Activated CD4-positive, alpha-beta T cell treated with anti-CD3 and anti-CD28 coated beads, Interleukin-2, amount 10 ng/mL, durations not matched to agents 24 days and 14 days (primary cell): ENCODE measurements at regions not wholly inside any gene's neighbourhood (a gene's known extent, or its start where the extent isn't known, plus 50 kb on each side); places are given as distances from the start of the nearest gene placed in this dataset.
A peak's percentile ranks its signal among the peaks of the same experiment; 100 is the strongest.
"Not testable (repeated sequence)": the region's sequence is repeated elsewhere in the genome, so short reads cannot be mapped to it uniquely, and the experiment has no call there.

Source experiments
- DNase-seq: peaks from one replicate; pipeline ENCODE4 v3.0.0; 2022
- H3K27ac Mint-ChIP-seq: one replicate; pipeline ENCODE4 v1.8.0; 2022; ENCODE audit warnings: mild to moderate bottlenecking, mixed read lengths
- H3K27me3 Mint-ChIP-seq: one replicate; pipeline ENCODE4 v1.8.0; 2022; ENCODE audit warnings: mixed read lengths
- H3K36me3 Mint-ChIP-seq: one replicate; pipeline ENCODE4 v1.8.0; 2022; ENCODE audit warnings: low read depth, mild to moderate bottlenecking, mixed read lengths
- H3K4me1 Mint-ChIP-seq: one replicate; pipeline ENCODE4 v1.8.0; 2021; ENCODE audit warnings: mixed read lengths
- H3K4me3 Mint-ChIP-seq: one replicate; pipeline ENCODE4 v1.8.0; 2022; ENCODE audit warnings: mild to moderate bottlenecking, moderate library complexity, mixed read lengths
- H3K9me3 Mint-ChIP-seq: one replicate; pipeline ENCODE4 v1.8.0; 2021; ENCODE audit warnings: mixed read lengths
- intact Hi-C: fragments of 100-400 bp; cut with micrococcal nuclease; formaldehyde crosslinking; loops from one replicate; pipeline ENCODE4 v1.15.1; 2023

DNA sequence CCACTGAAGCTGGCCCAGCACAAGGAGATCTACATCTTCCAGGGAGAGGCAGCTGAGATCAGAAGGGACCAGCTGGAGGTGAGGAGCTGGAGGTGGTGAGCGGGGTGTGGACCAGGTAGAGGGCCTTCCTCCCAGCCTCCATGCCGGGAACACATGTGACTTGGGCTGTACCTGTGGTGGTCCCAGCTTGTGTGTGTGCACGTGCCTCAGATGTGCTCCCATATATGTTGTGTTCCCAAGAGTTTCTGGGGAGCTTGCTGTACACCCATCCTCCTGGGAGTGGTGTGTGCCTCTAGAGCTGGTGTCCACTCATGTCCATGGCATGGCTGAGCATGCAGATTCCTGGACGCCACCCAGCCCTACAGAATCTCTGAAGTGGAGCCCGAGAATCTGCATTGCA, 183.7 kb upstream of the AKAP13 start:
- H3K27ac Mint-ChIP-seq, H3K36me3 Mint-ChIP-seq: not testable (repeated sequence)

DNA sequence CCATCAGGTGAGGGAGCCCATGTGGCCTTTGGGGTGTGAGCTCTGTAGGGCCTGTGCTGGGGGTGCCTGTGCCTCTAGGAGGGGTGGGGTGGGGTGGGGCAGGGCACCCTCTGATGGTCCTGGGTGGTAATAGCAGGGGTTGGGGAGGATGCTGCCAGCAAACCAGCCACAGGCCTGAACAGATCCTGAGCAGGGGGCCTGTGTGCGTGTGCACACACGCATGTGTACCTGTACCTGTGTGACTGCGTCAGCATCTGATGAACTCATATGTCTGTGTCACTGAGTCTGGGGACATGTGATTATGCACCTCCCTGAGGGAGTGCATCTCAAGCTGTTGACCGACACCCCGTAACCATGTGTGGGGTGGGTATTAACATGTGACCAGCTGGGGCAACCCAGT, 182.8 kb upstream of the AKAP13 start:
- H3K27ac Mint-ChIP-seq, H3K4me1 Mint-ChIP-seq, H3K4me3 Mint-ChIP-seq, H3K9me3 Mint-ChIP-seq, intact Hi-C loops, H3K36me3 Mint-ChIP-seq, H3K27me3 Mint-ChIP-seq, DNase-seq: not testable (repeated sequence)

More for the DNA sequence above, 183.7 kb upstream of the AKAP13 start:
- H3K4me3 Mint-ChIP-seq, intact Hi-C loops, H3K4me1 Mint-ChIP-seq, H3K27me3 Mint-ChIP-seq, DNase-seq, H3K9me3 Mint-ChIP-seq: not testable (repeated sequence)

DNA sequence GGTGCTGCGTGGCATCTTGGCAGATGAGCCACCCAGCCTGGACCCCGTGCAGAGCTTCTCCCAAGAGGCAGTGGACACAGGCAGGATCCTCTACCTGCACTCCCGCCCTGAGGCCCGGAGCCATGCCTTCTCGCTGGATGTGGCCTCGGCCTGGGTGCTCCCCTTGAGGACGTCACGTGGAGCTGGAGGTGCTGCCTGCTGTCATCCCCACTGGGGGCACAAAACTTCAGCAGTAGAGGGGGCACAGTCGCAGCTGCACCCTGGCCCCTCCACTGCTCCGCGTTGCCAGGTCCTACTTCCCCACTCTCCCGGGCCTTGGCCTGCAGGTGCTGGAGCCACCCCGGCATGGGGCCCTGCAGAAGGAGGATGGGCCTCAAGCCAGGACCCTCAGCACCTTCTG, 182.0 kb upstream of the AKAP13 start:
- H3K4me3 Mint-ChIP-seq, H3K36me3 Mint-ChIP-seq, intact Hi-C loops, DNase-seq, H3K4me1 Mint-ChIP-seq, H3K27ac Mint-ChIP-seq, H3K27me3 Mint-ChIP-seq, H3K9me3 Mint-ChIP-seq: not testable (repeated sequence)

- H3K4me3 Mint-ChIP-seq, intact Hi-C loops, H3K27ac Mint-ChIP-seq, H3K4me1 Mint-ChIP-seq, DNase-seq, H3K9me3 Mint-ChIP-seq, H3K27me3 Mint-ChIP-seq, H3K36me3 Mint-ChIP-seq: not testable (repeated sequence)
Observed at GRCh38 chr15:85200215-85200614, 180.2 kb upstream of the AKAP13 start.

GRCh38 chr15:85201118-85201793, 179.1 kb upstream of the AKAP13 start:
- H3K4me1 Mint-ChIP-seq, intact Hi-C loops: not testable (repeated sequence)

DNA sequence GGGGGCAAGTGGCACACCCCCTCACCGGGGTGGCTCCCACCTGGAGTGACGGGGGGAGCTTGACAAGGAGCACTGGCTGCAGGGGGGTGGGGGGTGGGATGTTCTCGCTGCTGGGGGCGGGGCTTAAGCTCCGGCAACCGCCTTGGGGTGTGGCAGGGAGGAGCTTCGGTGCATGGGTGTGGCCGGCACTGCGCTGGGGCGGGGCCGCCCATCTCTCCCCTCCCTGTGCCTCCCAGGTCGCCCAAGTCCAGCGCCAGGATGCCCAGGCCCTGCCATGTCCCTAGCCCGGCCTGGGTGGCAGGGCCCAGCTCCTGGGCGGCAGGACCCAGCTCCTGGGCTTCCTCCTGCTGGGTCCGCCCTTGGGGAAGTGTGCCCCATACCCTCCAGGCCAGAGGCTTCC, 175.9 kb upstream of the AKAP13 start:
- DNase-seq, H3K27me3 Mint-ChIP-seq, H3K4me1 Mint-ChIP-seq, H3K9me3 Mint-ChIP-seq, intact Hi-C loops, H3K4me3 Mint-ChIP-seq, H3K27ac Mint-ChIP-seq, H3K36me3 Mint-ChIP-seq: not testable (repeated sequence)

More at GRCh38 chr15:85201118-85201793, 179.1 kb upstream of the AKAP13 start:
- not testable (repeated sequence) for H3K36me3 Mint-ChIP-seq, H3K27me3 Mint-ChIP-seq, H3K9me3 Mint-ChIP-seq, H3K27ac Mint-ChIP-seq, DNase-seq, H3K4me3 Mint-ChIP-seq

DNA sequence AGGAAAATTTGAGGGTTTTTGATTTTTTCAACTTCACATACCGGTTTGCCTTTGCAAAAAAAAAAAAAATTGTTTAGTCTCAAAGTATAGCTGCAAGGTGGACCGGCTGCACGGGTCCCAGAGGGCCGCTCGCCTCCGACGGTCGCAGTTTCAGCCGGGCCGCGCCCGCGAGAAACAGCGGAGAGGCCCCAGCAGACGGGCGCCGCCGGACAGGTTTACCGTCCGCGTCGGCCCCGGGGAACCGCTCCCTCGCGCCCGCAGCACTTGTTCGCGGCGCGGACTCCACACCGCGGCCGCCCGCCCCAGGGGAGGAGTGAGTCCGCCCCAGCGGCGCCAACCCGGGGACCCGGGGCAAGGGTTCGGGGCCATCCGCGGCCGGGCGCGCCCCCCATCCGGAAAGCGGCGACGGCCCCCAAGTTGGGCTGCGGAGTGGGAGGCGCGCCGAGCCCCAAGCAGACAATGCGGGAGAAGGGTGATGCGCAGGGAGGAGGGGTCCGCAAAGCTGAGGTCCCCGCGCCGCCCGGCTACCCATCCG, 146.5 kb upstream of the AKAP13 start:
- H3K9me3 Mint-ChIP-seq, H3K36me3 Mint-ChIP-seq, H3K4me3 Mint-ChIP-seq, intact Hi-C loops, H3K4me1 Mint-ChIP-seq, H3K27me3 Mint-ChIP-seq, H3K27ac Mint-ChIP-seq: not testable (repeated sequence)
- peak; percentile 68 for DNase-seq

DNA sequence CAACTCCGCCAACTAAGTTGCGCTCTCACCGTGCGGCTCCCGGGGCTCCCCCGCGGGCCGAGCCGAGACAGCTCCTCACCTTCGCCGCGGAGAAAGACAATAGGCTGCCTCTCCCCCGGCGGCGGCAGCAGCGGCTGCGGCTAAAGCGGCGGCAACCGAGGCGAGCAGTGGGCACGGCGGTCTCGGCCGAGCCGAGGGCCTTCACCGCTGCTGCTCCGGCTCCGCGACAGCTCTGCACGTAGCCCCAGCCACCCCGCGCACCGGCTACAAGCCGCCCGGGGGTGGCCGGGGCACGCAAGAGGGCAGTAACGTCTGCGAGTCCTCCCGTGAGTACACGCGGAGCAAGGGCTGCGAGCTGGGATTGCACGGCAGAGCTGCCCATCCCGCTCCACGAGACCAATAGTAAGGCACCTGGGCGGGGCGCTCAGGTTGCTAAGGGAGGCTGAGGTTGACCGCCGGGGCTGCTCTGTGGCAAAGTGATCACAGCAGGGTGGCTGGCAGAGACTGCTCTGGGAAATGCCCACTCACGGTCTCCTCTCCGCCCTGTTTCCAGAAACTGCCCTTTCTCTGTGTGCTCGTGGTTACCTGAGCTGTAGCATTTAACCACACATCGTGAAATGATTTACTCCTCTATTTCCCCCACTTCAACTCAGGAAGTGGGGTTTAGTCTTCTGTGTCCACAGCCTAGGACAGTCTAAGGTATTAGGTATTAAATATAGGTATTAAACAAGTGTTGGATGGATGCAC, 145.8 kb upstream of the AKAP13 start:
- H3K36me3 Mint-ChIP-seq, H3K4me1 Mint-ChIP-seq, H3K27me3 Mint-ChIP-seq, H3K27ac Mint-ChIP-seq, intact Hi-C loops, H3K9me3 Mint-ChIP-seq: not testable (repeated sequence)
- peak; percentile 73 for DNase-seq
- peak overlapping the region; percentile 32 for H3K4me3 Mint-ChIP-seq

GRCh38 chr15:85244056-85244455, 136.3 kb upstream of the AKAP13 start:
- H3K4me3 Mint-ChIP-seq, H3K27me3 Mint-ChIP-seq, H3K27ac Mint-ChIP-seq, DNase-seq, H3K36me3 Mint-ChIP-seq, intact Hi-C loops, H3K4me1 Mint-ChIP-seq, H3K9me3 Mint-ChIP-seq: not testable (repeated sequence)

- H3K9me3 Mint-ChIP-seq, intact Hi-C loops, H3K36me3 Mint-ChIP-seq, H3K4me1 Mint-ChIP-seq, H3K27me3 Mint-ChIP-seq, H3K27ac Mint-ChIP-seq, H3K4me3 Mint-ChIP-seq: not testable (repeated sequence)
- peak; percentile 58 for DNase-seq
Observed at GRCh38 chr15:85250938-85251542, 129.4 kb upstream of the AKAP13 start.

GRCh38 chr15:85253196-85253915, 127.0 kb upstream of the AKAP13 start:
- H3K9me3 Mint-ChIP-seq, H3K27me3 Mint-ChIP-seq, intact Hi-C loops, H3K27ac Mint-ChIP-seq, H3K4me3 Mint-ChIP-seq, H3K4me1 Mint-ChIP-seq, H3K36me3 Mint-ChIP-seq: not testable (repeated sequence)
- DNase-seq, result peak; percentile 53

- H3K9me3 Mint-ChIP-seq, H3K36me3 Mint-ChIP-seq, intact Hi-C loops, H3K4me1 Mint-ChIP-seq, H3K27ac Mint-ChIP-seq, H3K4me3 Mint-ChIP-seq, H3K27me3 Mint-ChIP-seq: not testable (repeated sequence)
- DNase-seq, result peak; percentile 49
Observed at GRCh38 chr15:85254961-85255360, 125.4 kb upstream of the AKAP13 start.

- H3K4me1 Mint-ChIP-seq, H3K27me3 Mint-ChIP-seq, intact Hi-C loops, H3K9me3 Mint-ChIP-seq, H3K36me3 Mint-ChIP-seq, H3K4me3 Mint-ChIP-seq, H3K27ac Mint-ChIP-seq: not testable (repeated sequence)
- peak; percentile 54 for DNase-seq
Observed at GRCh38 chr15:85255502-85255901, 124.9 kb upstream of the AKAP13 start.
